Esophagus muscularis mucosa (tissue), 3 donors: ENCODE measurements at regions not wholly inside any gene's neighbourhood (a gene's known extent, or its start where the extent isn't known, plus 50 kb on each side); places are given as distances from the start of the nearest gene placed in this dataset.

Source experiments
- EP300 ChIP-seq: sonication (generic); formaldehyde crosslinking; IDR thresholded peaks from one replicate; pipeline ENCODE4 v1.6.1; 2017; ENCODE audit warnings: antibody characterized with exemption
- TF ChIP-seq, protein P1 (sequence below), 3 experiments: fragments of 200-600 bp in 2 of 3; fragments of 450-650 bp in 1 of 3; sonication (generic) in 2 of 3; IDR thresholded peaks; one replicate each; pipeline ENCODE4 v1.5.1; 2017 to 2019; ENCODE audit warnings: antibody characterized with exemption in 3 of 3, mild to moderate bottlenecking in 2 of 3, moderate library complexity in 1 of 3

DNA sequence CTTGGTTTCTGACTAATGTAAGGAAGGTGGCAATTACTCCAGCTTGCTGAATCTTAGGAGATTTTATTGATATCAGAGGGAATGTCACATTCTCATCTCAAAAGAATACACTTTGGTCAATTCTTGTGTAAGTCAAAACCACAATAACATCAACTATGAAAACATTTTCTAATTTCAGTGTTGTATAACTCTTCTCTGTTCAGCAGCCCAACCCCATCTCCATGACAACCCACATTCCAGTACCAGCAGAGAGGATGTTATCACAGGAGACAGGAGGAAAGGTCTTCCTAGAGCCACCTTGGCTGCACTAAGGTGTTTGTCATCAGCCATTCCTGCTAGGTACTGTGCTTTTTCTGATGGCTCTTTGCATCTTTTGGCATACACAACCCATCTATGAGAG, 529.1 kb upstream of the BRINP1 start:
- TF ChIP-seq, protein P1, sequence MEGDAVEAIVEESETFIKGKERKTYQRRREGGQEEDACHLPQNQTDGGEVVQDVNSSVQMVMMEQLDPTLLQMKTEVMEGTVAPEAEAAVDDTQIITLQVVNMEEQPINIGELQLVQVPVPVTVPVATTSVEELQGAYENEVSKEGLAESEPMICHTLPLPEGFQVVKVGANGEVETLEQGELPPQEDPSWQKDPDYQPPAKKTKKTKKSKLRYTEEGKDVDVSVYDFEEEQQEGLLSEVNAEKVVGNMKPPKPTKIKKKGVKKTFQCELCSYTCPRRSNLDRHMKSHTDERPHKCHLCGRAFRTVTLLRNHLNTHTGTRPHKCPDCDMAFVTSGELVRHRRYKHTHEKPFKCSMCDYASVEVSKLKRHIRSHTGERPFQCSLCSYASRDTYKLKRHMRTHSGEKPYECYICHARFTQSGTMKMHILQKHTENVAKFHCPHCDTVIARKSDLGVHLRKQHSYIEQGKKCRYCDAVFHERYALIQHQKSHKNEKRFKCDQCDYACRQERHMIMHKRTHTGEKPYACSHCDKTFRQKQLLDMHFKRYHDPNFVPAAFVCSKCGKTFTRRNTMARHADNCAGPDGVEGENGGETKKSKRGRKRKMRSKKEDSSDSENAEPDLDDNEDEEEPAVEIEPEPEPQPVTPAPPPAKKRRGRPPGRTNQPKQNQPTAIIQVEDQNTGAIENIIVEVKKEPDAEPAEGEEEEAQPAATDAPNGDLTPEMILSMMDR (IDR thresholded peaks at IDR 0.05), result no peak
- TF ChIP-seq EP300, result no peak
